ENCODE measurements at regions not wholly inside any gene's neighbourhood (a gene's known extent, or its start where the extent isn't known, plus 50 kb on each side); places are given as distances from the start of the nearest gene placed in this dataset.

- TF ChIP-seq GATA2 (IDR thresholded peaks at IDR 0.05; ENCODE audit: low read depth, low read length) (no peak), GATA3 (IDR thresholded peaks at IDR 0.05; ENCODE audit: low read depth, low read length) (no peak)
Measured at GRCh38 chr3:13976469-13976868, 96.6 kb upstream of the WNT7A start.

Data from SH-SY5Y (cell line).